Esophagus muscularis mucosa (tissue), 4 donors: ENCODE measurements at regions not wholly inside any gene's neighbourhood (a gene's known extent, or its start where the extent isn't known, plus 50 kb on each side); places are given as distances from the start of the nearest gene placed in this dataset.

ENCODE experiments used
- DNase-seq: peaks from one replicate; pipeline ENCODE4 v3.0.0-alpha.2; 2017; ENCODE audit errors: extremely low spot score
- H3K27ac ChIP-seq, 4 donors: fragments of 200-600 bp; sonication (generic); replicated peaks in 1 of 4; 1 replicate in 3 of 4; 2 replicates in 1 of 4; pipeline ENCODE4 v1.5.1; 2016 to 2019; ENCODE audit warnings: mild to moderate bottlenecking in 1 of 4
- H3K27me3 ChIP-seq, 4 donors: fragments of 200-600 bp; sonication (generic); one replicate each; pipeline versions ENCODE4 v1.5.1 to v1.6.0; 2016 to 2019
- H3K36me3 ChIP-seq, 4 donors: fragments of 200-600 bp; sonication (generic); one replicate each; pipeline ENCODE4 v1.5.1; 2016 to 2019
- H3K4me1 ChIP-seq, 4 donors: fragments of 200-600 bp; sonication (generic); one replicate each; pipeline ENCODE4 v1.5.1; 2016 to 2019
- H3K4me3 ChIP-seq, 4 donors: fragments of 200-600 bp; sonication (generic); 1 replicate in 2 of 4; 2 replicates in 2 of 4; pipeline ENCODE4 v1.5.1; 2016 to 2019; ENCODE audit warnings: mild to moderate bottlenecking in 4 of 4, moderate library complexity in 1 of 4
- H3K9me3 ChIP-seq, 4 donors: fragments of 200-600 bp; sonication (generic); 1 replicate in 3 of 4; 2 replicates in 1 of 4; pipeline ENCODE4 v1.5.1; 2016 to 2019
- EP300 ChIP-seq: sonication (generic); formaldehyde crosslinking; IDR thresholded peaks from one replicate; pipeline ENCODE4 v1.6.1; 2017; ENCODE audit warnings: antibody characterized with exemption
- POLR2A ChIP-seq: fragments of 450-650 bp; IDR thresholded peaks from one replicate; pipeline ENCODE4 v1.6.1; 2017; ENCODE audit warnings: antibody characterized with exemption, moderate library complexity, mild to moderate bottlenecking, low read depth
- POLR2AphosphoS5 ChIP-seq, 2 donors: sonication (generic); formaldehyde crosslinking; IDR thresholded peaks; one replicate each; pipeline ENCODE4 v1.6.1; 2017; ENCODE audit warnings: antibody characterized with exemption in 2 of 2
- WGBS: methylation state at CpG from one replicate; pipeline ENCODE4 v1.1.5; 2018; 5-methylcytosine and 5-hydroxymethylcytosine counted together
- intact Hi-C: fragments of 100-400 bp; cut with DNase I; formaldehyde crosslinking; loops from one replicate; pipeline ENCODE4 v1.15.1; 2023
- TF ChIP-seq, protein P1 (sequence below), 3 experiments: fragments of 200-600 bp in 2 of 3; fragments of 450-650 bp in 1 of 3; sonication (generic) in 2 of 3; IDR thresholded peaks; one replicate each; pipeline ENCODE4 v1.5.1; 2017 to 2019; ENCODE audit warnings: antibody characterized with exemption in 3 of 3, mild to moderate bottlenecking in 2 of 3, moderate library complexity in 1 of 3

DNA sequence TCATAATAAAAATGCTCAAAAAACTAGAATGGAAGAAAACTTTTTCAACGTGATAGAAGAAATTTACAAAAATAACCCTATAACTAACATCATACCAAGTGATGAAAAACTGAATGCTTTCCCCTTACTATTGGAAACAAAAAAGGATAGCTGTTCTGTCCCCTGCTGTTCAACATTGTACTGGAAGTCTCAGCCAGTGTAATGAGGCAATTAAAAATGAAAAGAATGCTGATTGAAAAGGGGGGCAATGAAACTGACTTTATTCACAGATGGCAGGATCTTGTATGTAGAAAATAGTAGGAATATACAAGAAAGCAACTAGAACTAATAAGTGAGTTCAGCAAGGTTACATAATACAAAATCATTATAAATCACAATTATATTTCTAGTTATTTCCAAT, 337.9 kb upstream of the KITLG start:
- Histone ChIP-seq H3K4me1 (peaks cover 0 to 20% (median 15%) of the 10 kb centered on the region in 4 donors), H3K9me3 (peaks cover 0 to 8% (median 4%) of the 10 kb centered on the region in 4 donors), H3K27me3 (no peaks in the 10 kb centered on the region), H3K27ac (no peak overlapping the region), H3K4me3 (no peak overlapping the region), H3K36me3 (no peaks in the 10 kb centered on the region)
- 80% methylated on average over 1 of the region's 1 CpG for WGBS
- TF ChIP-seq EP300 (no peak), POLR2AphosphoS5 (IDR thresholded peaks at IDR 0.05) (no peak), POLR2A (no peak)
- TF ChIP-seq, protein P1, sequence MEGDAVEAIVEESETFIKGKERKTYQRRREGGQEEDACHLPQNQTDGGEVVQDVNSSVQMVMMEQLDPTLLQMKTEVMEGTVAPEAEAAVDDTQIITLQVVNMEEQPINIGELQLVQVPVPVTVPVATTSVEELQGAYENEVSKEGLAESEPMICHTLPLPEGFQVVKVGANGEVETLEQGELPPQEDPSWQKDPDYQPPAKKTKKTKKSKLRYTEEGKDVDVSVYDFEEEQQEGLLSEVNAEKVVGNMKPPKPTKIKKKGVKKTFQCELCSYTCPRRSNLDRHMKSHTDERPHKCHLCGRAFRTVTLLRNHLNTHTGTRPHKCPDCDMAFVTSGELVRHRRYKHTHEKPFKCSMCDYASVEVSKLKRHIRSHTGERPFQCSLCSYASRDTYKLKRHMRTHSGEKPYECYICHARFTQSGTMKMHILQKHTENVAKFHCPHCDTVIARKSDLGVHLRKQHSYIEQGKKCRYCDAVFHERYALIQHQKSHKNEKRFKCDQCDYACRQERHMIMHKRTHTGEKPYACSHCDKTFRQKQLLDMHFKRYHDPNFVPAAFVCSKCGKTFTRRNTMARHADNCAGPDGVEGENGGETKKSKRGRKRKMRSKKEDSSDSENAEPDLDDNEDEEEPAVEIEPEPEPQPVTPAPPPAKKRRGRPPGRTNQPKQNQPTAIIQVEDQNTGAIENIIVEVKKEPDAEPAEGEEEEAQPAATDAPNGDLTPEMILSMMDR (IDR thresholded peaks at IDR 0.05) = no peak
- DNase-seq = no peak
- intact Hi-C loops = no loop called here

DNA sequence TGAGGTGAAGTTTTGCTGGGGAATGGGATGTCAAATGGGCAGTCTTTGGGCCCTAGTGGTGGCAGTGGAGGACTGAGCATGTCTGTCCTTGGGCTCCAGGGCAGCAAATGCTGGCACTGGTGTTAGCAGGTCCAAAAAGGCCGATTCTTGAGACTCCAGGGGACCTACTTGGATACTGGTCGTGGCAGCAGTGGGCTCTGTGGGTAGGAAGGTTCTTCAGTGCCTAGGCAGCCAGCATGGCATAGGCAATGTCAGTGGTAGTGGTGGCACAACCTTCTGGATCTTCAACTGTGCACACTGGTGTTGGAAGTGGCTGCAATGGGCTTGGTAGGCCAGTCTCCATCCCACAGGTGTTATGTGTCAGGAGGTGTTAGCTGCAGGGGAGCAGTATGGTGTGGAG, 334.7 kb upstream of the KITLG start:
- H3K36me3 ChIP-seq = no peaks in the 10 kb centered on the region
- intact Hi-C loops = no loop called here
- no peaks in the 10 kb centered on the region for H3K4me1 ChIP-seq
- H3K4me3 ChIP-seq = no peak overlapping the region
- H3K9me3 ChIP-seq = peaks cover 0 to 8% (median 4%) of the 10 kb centered on the region in 4 donors
- no peak for DNase-seq
- WGBS = 56% methylated on average over 2 of the region's 2 CpGs
- H3K27ac ChIP-seq = no peak overlapping the region
- no peak for TF ChIP-seq POLR2A
- TF ChIP-seq POLR2AphosphoS5 (IDR thresholded peaks at IDR 0.05) = no peak
- TF ChIP-seq, protein P1 (IDR thresholded peaks at IDR 0.05) = no peak
- TF ChIP-seq EP300 = no peak
- no peaks in the 10 kb centered on the region for H3K27me3 ChIP-seq

DNA sequence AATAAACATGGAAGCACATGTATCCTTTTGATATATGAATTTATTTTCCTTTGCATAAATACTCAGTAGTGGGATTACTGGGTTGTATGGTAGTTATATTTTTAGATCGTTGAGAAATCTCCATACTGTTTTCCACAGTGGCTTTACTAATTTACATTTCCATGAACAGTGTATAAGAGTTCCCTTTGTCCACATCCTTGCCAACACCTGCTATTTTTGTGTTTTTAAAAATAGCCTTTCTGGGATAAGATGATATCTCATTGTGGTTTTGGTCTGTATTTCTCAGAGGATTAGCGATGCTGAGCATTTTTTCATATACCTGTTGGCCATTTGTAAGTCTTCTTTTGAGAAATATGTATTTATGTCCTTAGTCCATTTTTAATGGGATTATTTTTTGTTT, 329.2 kb upstream of the KITLG start:
- H3K4me1 ChIP-seq = no peaks in the 10 kb centered on the region
- no peak for TF ChIP-seq EP300
- no peak for TF ChIP-seq POLR2A
- TF ChIP-seq, protein P1 (IDR thresholded peaks at IDR 0.05) = no peak
- TF ChIP-seq POLR2AphosphoS5 (IDR thresholded peaks at IDR 0.05) = no peak
- no peak overlapping the region for H3K27ac ChIP-seq
- H3K36me3 ChIP-seq = no peaks in the 10 kb centered on the region
- no peak for DNase-seq
- WGBS = 67% methylated on average over 2 of the region's 2 CpGs
- intact Hi-C loops = no loop called here
- no peaks in the 10 kb centered on the region for H3K27me3 ChIP-seq
- H3K9me3 ChIP-seq = peaks cover 0 to 8% (median 4%) of the 10 kb centered on the region in 4 donors
- H3K4me3 ChIP-seq = no peak overlapping the region

- H3K27ac ChIP-seq = no peak overlapping the region
- DNase-seq = no peak
- intact Hi-C loops = no loop called here
- no peak overlapping the region for H3K4me3 ChIP-seq
- TF ChIP-seq POLR2A (no peak), EP300 (no peak), POLR2AphosphoS5 (IDR thresholded peaks at IDR 0.05) (no peak)
- TF ChIP-seq, protein P1 (IDR thresholded peaks at IDR 0.05) = no peak
- 84% methylated on average over 2 of the region's 2 CpGs for WGBS
- no peaks in the 10 kb centered on the region for H3K27me3 ChIP-seq
- no peaks in the 10 kb centered on the region for H3K4me1 ChIP-seq
- no peaks in the 10 kb centered on the region for H3K36me3 ChIP-seq
- peaks cover 0 to 1% (median 0%) of the 10 kb centered on the region in 4 donors for H3K9me3 ChIP-seq
Measured at GRCh38 chr12:88908345-88908744, 328.1 kb upstream of the KITLG start.

GRCh38 chr12:88904705-88905104, 324.4 kb upstream of the KITLG start:
- no peaks in the 10 kb centered on the region for H3K27me3 ChIP-seq
- no peak for TF ChIP-seq POLR2A
- no peak for TF ChIP-seq EP300
- TF ChIP-seq, protein P1 (IDR thresholded peaks at IDR 0.05) = no peak
- no peak for TF ChIP-seq POLR2AphosphoS5 (IDR thresholded peaks at IDR 0.05)
- no peak overlapping the region for H3K4me3 ChIP-seq
- H3K36me3 ChIP-seq = no peaks in the 10 kb centered on the region
- H3K27ac ChIP-seq = no peak overlapping the region
- H3K4me1 ChIP-seq = no peaks in the 10 kb centered on the region
- intact Hi-C loops = no loop called here
- H3K9me3 ChIP-seq = no peaks in the 10 kb centered on the region
- 82% methylated on average over 4 of the region's 4 CpGs for WGBS
- DNase-seq = no peak
